IPS-18a (cell line): ENCODE measurements at regions not wholly inside any gene's neighbourhood (a gene's known extent, or its start where the extent isn't known, plus 50 kb on each side); places are given as distances from the start of the nearest gene placed in this dataset.

ENCODE experiments used
- H3K27ac ChIP-seq: one replicate; pipeline ENCODE4 v1.5.1; 2013; ENCODE audit warnings: low read length
- H3K27me3 ChIP-seq: one replicate; pipeline ENCODE4 v1.6.1; 2013; ENCODE audit warnings: mild to moderate bottlenecking, low read length; ENCODE audit not compliant: control insufficient read depth, insufficient read depth
- H3K36me3 ChIP-seq: one replicate; pipeline ENCODE4 v1.6.1; 2013; ENCODE audit warnings: low read depth, low read length; ENCODE audit not compliant: control insufficient read depth
- H3K4me1 ChIP-seq: one replicate; pipeline ENCODE4 v1.6.1; 2013; ENCODE audit warnings: low read depth, low read length; ENCODE audit not compliant: control insufficient read depth
- H3K4me3 ChIP-seq: one replicate; pipeline ENCODE4 v1.5.1; 2013; ENCODE audit warnings: low read length
- H3K9ac ChIP-seq: one replicate; pipeline ENCODE4 v1.6.1; 2013; ENCODE audit warnings: mild to moderate bottlenecking, low read length, moderate library complexity
- H3K9me3 ChIP-seq: one replicate; pipeline ENCODE4 v1.6.1; 2013; ENCODE audit warnings: low read depth, low read length; ENCODE audit not compliant: control insufficient read depth

- Histone ChIP-seq H3K4me1 (no peaks in the 10 kb centered on the region), H3K27me3 (no peaks in the 10 kb centered on the region), H3K36me3 (no peaks in the 10 kb centered on the region), H3K9me3 (no peaks in the 10 kb centered on the region), H3K4me3 (no peak overlapping the region), H3K27ac (no peak overlapping the region), H3K9ac (no peak overlapping the region)
Measured at GRCh38 chr2:42842466-42842865, 50.1 kb upstream of the HAAO start.
